ENCODE measurements at regions not wholly inside any gene's neighbourhood (a gene's known extent, or its start where the extent isn't known, plus 50 kb on each side); places are given as distances from the start of the nearest gene placed in this dataset.

DNA sequence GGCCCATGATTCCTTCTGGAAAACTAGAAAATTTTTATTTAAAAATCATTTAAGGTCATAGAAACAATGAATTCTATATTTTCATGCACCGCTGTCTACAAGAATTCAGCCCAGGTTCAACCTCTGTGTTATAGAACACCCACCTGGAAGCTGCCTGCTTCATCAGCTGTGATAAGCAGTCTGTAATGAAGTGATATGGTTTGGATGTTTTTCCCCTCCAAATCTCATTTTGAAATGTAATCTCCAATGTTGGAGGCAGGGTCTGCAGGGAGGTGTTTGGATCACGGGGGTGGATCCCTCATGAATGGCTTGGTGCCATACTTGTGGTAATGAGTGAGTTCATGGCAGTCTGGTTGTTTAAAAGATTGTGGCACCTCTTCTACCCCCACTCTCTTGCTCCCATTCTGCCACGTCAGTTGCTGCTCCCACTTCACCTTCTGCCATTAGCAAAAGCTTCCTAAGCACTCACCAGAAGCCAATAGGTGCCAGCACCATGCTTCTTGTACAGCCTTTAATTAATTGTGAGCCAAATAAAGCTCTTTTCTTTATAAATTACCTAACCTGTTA is 55.6 kb downstream of the MRPL32 start:
- DNase-seq (ENCODE audit: extremely low read depth, low read depth), result no peak
- H3K4me3 ChIP-seq (replicated peaks; ENCODE audit: low read depth, low read length), result no peak overlapping the region
- TF ChIP-seq, protein P1, sequence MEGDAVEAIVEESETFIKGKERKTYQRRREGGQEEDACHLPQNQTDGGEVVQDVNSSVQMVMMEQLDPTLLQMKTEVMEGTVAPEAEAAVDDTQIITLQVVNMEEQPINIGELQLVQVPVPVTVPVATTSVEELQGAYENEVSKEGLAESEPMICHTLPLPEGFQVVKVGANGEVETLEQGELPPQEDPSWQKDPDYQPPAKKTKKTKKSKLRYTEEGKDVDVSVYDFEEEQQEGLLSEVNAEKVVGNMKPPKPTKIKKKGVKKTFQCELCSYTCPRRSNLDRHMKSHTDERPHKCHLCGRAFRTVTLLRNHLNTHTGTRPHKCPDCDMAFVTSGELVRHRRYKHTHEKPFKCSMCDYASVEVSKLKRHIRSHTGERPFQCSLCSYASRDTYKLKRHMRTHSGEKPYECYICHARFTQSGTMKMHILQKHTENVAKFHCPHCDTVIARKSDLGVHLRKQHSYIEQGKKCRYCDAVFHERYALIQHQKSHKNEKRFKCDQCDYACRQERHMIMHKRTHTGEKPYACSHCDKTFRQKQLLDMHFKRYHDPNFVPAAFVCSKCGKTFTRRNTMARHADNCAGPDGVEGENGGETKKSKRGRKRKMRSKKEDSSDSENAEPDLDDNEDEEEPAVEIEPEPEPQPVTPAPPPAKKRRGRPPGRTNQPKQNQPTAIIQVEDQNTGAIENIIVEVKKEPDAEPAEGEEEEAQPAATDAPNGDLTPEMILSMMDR (IDR thresholded peaks at IDR 0.05; ENCODE audit: low read depth, low read length, missing control alignments), result no peak

DNA sequence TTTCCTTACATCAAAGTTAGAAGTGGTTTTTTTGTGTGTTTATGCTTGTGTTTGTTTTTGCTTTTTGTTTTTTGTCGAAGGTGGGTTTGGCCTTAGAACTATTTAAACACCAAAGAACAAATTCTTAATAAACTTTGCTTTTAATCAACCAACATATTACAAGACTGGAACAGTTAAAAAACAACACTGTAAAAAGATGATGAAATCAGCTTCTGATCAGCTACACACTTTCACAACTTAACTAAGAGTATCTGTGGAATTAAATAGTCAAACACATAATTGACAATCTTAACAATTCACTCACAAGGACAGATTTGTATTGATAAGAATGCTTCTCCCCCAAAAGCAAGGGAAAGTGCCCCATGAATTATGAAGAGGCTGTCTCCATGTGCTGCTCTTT is 58.8 kb downstream of the MRPL32 start:
- no peak overlapping the region for H3K4me3 ChIP-seq (replicated peaks; ENCODE audit: low read depth, low read length)
- no peak for DNase-seq (ENCODE audit: extremely low read depth, low read depth)
- TF ChIP-seq, protein P1 (IDR thresholded peaks at IDR 0.05; ENCODE audit: low read depth, low read length, missing control alignments), result no peak

DNA sequence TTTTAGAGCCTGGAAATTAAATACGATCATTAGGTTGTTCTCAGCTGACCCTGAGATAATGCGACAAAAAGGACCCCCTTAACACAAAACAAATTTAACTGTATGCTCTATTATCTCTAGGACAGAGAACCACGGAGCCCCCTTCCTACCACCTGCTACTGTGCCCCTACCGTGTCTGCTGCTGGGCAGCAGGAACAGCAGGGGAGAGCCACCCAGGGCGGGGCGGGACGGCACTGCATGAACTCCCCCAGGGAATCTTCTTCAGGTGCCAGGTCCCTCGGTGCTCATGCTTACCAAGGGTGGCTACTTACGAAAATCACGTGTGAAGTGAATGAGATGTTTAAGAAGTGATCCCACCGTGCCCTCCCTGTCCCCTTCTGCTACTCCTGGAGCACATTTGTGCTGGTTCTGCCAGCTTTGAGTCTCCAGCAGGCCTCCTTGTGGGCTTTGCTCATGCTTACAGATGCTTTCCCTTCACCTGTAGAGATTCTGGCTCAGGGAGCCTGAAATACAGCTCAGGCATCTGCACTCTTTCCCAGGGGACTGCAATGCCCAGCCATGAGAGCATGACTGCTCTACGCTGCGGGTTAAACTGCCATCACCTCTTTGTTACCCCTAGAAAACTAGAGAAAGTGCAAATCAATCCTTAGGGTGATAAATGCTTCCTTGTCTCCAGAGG is 59.9 kb downstream of the MRPL32 start:
- no peak for DNase-seq (ENCODE audit: extremely low read depth, low read depth)
- H3K4me3 ChIP-seq (replicated peaks; ENCODE audit: low read depth, low read length), result no peak overlapping the region
- TF ChIP-seq, protein P1 (IDR thresholded peaks at IDR 0.05; ENCODE audit: low read depth, low read length, missing control alignments), result no peak

DNA sequence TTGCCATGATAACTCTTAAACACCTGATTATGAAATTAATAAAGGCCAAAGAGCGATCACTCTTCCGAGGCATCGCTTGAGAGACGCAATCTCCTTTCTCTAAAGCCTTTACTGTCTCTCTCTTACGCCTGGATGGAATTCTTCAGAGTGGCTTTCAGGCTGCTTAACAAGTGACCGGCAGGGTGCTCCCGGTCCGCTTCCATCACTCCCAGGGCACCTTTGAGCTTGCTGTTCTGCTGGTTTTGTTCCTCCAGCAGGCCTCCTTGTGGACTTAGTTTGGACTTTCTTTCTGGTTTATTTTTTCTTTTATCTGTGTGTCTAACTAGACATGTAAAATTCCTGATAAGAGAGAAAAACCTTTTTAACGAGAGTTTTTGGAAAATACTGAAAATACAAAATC is 60.9 kb downstream of the MRPL32 start:
- TF ChIP-seq, protein P1 (IDR thresholded peaks at IDR 0.05; ENCODE audit: low read depth, low read length, missing control alignments), result no peak
- no peak overlapping the region for H3K4me3 ChIP-seq (replicated peaks; ENCODE audit: low read depth, low read length)
- no peak for DNase-seq (ENCODE audit: extremely low read depth, low read depth)

DNA sequence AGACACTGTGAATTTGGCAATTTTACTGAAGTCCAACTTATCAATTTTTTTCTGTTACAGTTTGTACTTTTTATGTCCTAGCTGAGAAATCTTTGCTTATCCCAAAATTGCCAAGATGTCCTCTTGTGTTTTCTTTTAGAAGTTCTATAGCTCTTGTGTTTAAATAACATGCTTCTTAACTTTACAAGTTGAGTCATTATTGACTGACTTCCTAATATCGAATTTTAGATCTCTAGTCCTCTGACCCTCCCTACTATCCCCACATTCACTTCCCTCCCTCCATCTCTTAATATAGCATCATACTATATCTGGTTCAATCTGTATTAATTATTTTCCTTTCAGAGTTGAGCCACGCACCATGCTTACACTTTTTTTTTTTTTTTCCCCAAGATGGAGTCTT is 61.9 kb downstream of the MRPL32 start:
- no peak overlapping the region for H3K4me3 ChIP-seq (replicated peaks; ENCODE audit: low read depth, low read length)
- TF ChIP-seq, protein P1 (IDR thresholded peaks at IDR 0.05; ENCODE audit: low read depth, low read length, missing control alignments), result no peak

DNA sequence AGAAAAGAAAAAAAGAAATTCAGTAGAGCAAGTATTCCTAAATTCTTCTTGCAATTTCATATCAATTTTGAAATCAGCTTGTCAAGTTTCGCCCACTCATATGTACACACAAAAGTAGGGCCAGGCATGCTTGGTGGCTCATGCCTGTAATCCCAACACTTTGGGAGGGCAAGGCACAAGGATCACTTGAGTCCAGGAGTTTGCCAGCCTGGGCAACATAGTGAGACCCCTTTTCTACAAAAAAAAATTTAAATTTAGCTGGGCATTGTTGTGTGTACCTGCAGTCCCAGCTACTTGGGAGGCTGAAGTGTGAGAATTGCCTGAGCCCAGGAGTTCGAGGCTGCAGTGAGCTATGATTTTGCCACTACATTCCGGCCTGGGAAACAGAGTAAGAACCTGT is 65.4 kb downstream of the MRPL32 start:
- H3K4me3 ChIP-seq (replicated peaks; ENCODE audit: low read depth, low read length), result no peak overlapping the region
- DNase-seq (ENCODE audit: extremely low read depth, low read depth), result no peak
- TF ChIP-seq, protein P1 (IDR thresholded peaks at IDR 0.05; ENCODE audit: low read depth, low read length, missing control alignments), result no peak

More for the DNA sequence above, 61.9 kb downstream of the MRPL32 start:
- DNase-seq (ENCODE audit: extremely low read depth, low read depth), result no peak

All from HFF-Myc (cell line).